ENCODE measurements at regions not wholly inside any gene's neighbourhood (a gene's known extent, or its start where the extent isn't known, plus 50 kb on each side); places are given as distances from the start of the nearest gene placed in this dataset.

- TF ChIP-seq, protein P1, sequence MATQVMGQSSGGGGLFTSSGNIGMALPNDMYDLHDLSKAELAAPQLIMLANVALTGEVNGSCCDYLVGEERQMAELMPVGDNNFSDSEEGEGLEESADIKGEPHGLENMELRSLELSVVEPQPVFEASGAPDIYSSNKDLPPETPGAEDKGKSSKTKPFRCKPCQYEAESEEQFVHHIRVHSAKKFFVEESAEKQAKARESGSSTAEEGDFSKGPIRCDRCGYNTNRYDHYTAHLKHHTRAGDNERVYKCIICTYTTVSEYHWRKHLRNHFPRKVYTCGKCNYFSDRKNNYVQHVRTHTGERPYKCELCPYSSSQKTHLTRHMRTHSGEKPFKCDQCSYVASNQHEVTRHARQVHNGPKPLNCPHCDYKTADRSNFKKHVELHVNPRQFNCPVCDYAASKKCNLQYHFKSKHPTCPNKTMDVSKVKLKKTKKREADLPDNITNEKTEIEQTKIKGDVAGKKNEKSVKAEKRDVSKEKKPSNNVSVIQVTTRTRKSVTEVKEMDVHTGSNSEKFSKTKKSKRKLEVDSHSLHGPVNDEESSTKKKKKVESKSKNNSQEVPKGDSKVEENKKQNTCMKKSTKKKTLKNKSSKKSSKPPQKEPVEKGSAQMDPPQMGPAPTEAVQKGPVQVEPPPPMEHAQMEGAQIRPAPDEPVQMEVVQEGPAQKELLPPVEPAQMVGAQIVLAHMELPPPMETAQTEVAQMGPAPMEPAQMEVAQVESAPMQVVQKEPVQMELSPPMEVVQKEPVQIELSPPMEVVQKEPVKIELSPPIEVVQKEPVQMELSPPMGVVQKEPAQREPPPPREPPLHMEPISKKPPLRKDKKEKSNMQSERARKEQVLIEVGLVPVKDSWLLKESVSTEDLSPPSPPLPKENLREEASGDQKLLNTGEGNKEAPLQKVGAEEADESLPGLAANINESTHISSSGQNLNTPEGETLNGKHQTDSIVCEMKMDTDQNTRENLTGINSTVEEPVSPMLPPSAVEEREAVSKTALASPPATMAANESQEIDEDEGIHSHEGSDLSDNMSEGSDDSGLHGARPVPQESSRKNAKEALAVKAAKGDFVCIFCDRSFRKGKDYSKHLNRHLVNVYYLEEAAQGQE (IDR thresholded peaks at IDR 0.05; ENCODE audit: low read depth, low read length): no peak
- TF ChIP-seq POLR2A (IDR thresholded peaks at IDR 0.05; ENCODE audit: low read depth, low read length) (no peak), GABPA (IDR thresholded peaks at IDR 0.05; ENCODE audit: low read depth) (no peak)
Observed at GRCh38 chr12:63415357-63415756, 252.9 kb downstream of the DPY19L2 start (continued).

DNA sequence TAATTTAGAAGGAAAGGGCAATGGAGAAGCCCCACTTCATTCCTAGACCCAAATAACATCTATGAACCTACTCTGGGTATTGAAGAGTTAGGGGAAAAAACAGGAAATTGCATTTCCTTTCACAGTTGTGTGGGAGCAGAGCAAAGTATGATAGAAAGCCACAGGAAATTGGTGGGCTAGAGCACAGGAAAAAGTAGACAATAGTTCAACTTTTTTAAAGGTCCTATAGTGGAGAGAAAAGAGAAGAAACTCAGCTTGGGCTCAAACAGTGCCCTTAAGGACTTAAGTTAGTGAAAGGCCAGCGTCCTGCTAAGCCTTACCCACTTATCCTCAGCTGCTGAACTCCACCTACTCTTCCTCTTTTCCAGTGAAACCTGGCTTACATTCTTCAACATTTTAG, 258.1 kb downstream of the DPY19L2 start:
- H3K27ac ChIP-seq (ENCODE audit: control insufficient read depth, insufficient read depth): no peak overlapping the region
- ChIA-PET RAD21 (ENCODE audit: unreplicated experiment) (no interaction called here), CTCF (interaction anchor here (2.2 kb wide), 1 partner anchor 13 kb away, joined by 6 read pairs; no protein-coding TSS in a partner anchor), POLR2A (no interaction called here), SMC1A (ENCODE audit: uncharacterized antibody, unreplicated experiment) (interaction anchor here (1.5 kb wide), 1 partner anchor 10 kb away, joined by 3 read pairs; no protein-coding TSS in a partner anchor)
- no peaks in the 10 kb centered on the region for H3K79me2 ChIP-seq (ENCODE audit: control insufficient read depth, insufficient read depth, low read length)
- DNase-seq (ENCODE audit: low read depth, low spot score): no peak
- intact Hi-C loops (cut with micrococcal nuclease; ENCODE audit: unreplicated experiment): loop anchor here (10.0 kb wide), 1 partner anchor 845 kb away; no protein-coding TSS in a partner anchor
- TF ChIP-seq, protein P2, sequence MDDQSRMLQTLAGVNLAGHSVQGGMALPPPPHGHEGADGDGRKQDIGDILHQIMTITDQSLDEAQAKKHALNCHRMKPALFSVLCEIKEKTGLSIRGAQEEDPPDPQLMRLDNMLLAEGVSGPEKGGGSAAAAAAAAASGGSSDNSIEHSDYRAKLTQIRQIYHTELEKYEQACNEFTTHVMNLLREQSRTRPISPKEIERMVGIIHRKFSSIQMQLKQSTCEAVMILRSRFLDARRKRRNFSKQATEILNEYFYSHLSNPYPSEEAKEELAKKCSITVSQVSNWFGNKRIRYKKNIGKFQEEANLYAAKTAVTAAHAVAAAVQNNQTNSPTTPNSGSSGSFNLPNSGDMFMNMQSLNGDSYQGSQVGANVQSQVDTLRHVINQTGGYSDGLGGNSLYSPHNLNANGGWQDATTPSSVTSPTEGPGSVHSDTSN (IDR thresholded peaks at IDR 0.05; ENCODE audit: insufficient replicate concordance, low read depth, low read length): no peak
- TF ChIP-seq GABPA (IDR thresholded peaks at IDR 0.05; ENCODE audit: low read depth) (no peak), ZBED1 (IDR thresholded peaks at IDR 0.05; ENCODE audit: borderline replicate concordance) (no peak), RCOR1 (conservative IDR thresholded peaks at IDR 0.05; ENCODE audit: low read depth, low read length) (no peak), TARDBP (IDR thresholded peaks at IDR 0.05; ENCODE audit: borderline replicate concordance) (no peak), CBX5 (IDR thresholded peaks at IDR 0.05; ENCODE audit: low read depth) (no peak), BHLHE40 (IDR thresholded peaks at IDR 0.05; ENCODE audit: borderline replicate concordance in 1 of 2, low read depth in 2 of 2, low read length in 1 of 2) (no peak), HDGF (IDR thresholded peaks at IDR 0.05) (no peak), STAT1 (conservative IDR thresholded peaks at IDR 0.05) (no peak), HDAC2 (IDR thresholded peaks at IDR 0.05) (no peak), NR2F1 (conservative IDR thresholded peaks at IDR 0.05) (no peak), IRF4 (IDR thresholded peaks at IDR 0.05; ENCODE audit: low read depth, low read length) (no peak), ZNF687 (IDR thresholded peaks at IDR 0.05) (no peak), SREBF2 (IDR thresholded peaks at IDR 0.05; ENCODE audit: low read length) (no peak), SREBF1 (IDR thresholded peaks at IDR 0.05; ENCODE audit: low read length) (no peak)
- H4K20me1 ChIP-seq (ENCODE audit: control insufficient read depth, insufficient read depth): no peaks in the 10 kb centered on the region
- no peak for ATAC-seq
- H2AFZ ChIP-seq (ENCODE audit: control insufficient read depth, low read depth, low read length): no peak overlapping the region
- H3K4me2 ChIP-seq (ENCODE audit: control insufficient read depth, insufficient read depth): no peak overlapping the region
- no peaks in the 10 kb centered on the region for H3K4me1 ChIP-seq (ENCODE audit: control insufficient read depth, insufficient read depth, low read length)
- WGBS (ENCODE audit: insufficient coverage, insufficient replicate concordance, low lambda C conversion rate, missing lambda C conversion rate): 0% methylated on average over 1 of the region's 1 CpG
- FAIRE-seq: no peak
- no peaks in the 10 kb centered on the region for H3K27me3 ChIP-seq (replicated peaks in 1 of 2; ENCODE audit: control insufficient read depth in 2 of 2, insufficient read depth in 2 of 2, low read length in 1 of 2)
- no peaks in the 10 kb centered on the region for H3K9me3 ChIP-seq (replicated peaks; ENCODE audit: control insufficient read depth, insufficient read depth, low read length)
- no peak overlapping the region for H3K9ac ChIP-seq (ENCODE audit: control insufficient read depth, insufficient read depth, low read length)
- H3K36me3 ChIP-seq (ENCODE audit: control insufficient read depth in 2 of 2, insufficient read depth in 2 of 2, low read length in 1 of 2): no peaks in the 10 kb centered on the region
- no TSS peak for BruUV-seq (replicated peaks)
- in situ Hi-C loops (cut with MboI): loop anchor here (25.0 kb wide), 1 partner anchor 852 kb away; no protein-coding TSS in a partner anchor
- H3K4me3 ChIP-seq: no peak overlapping the region

Measured in GM12878 (cell line).